SK-N-SH (cell line): ENCODE measurements at regions not wholly inside any gene's neighbourhood (a gene's known extent, or its start where the extent isn't known, plus 50 kb on each side); places are given as distances from the start of the nearest gene placed in this dataset.
"Not testable (repeated sequence)": the region's sequence is repeated elsewhere in the genome, so short reads cannot be mapped to it uniquely, and the experiment has no call there.

Experiments used
- CTCF ChIA-PET: fragments of 300-600, 350-600 bp; formaldehyde crosslinking; extraction: SDS; loops from one replicate; lab custom pipeline; 2021; lab: Yijun Ruan, JAX
- POLR2A ChIA-PET: fragments of 350-600 bp; sonication (Branson Sonifier 250); formaldehyde crosslinking; extraction: SDS; loops from one replicate; lab custom pipeline; 2020; ENCODE audit warnings: antibody characterized with exemption, inconsistent platforms; lab: Yijun Ruan, JAX
- DNase-seq: peaks from one replicate; pipeline ENCODE4 v3.0.0; 2012
- H2AFZ ChIP-seq: fragments of 200-600 bp; sonication (generic); 2 replicates; pipeline ENCODE4 v1.8.1; 2016; ENCODE audit warnings: antibody characterized with exemption, mild to moderate bottlenecking, low read depth
- H3F3A ChIP-seq: fragments of 200-600 bp; sonication (generic); replicated peaks from 2 replicates; pipeline ENCODE3; 2016; ENCODE audit warnings: antibody characterized with exemption, mild to moderate bottlenecking; ENCODE audit not compliant: insufficient read depth
- H3K27ac ChIP-seq, 2 experiments: fragments of 200-500 bp in 1 of 2; fragments of 200-600 bp in 1 of 2; sonication (Bioruptor generic) in 1 of 2; sonication (generic), shearing (Covaris generic) in 1 of 2; 2 replicates each; pipeline versions ENCODE4 v1.5.1 to v1.6.1; 2014 to 2016; ENCODE audit warnings: low read depth in 2 of 2, inconsistent platforms in 1 of 2, low read length in 1 of 2, mild to moderate bottlenecking in 1 of 2, mixed read lengths in 1 of 2
- H3K27me3 ChIP-seq: fragments of 200-600 bp; sonication (generic), shearing (Covaris generic); 2 replicates; pipeline ENCODE4 v1.6.1; 2016; ENCODE audit warnings: mixed run types; ENCODE audit not compliant: insufficient read depth
- H3K36me3 ChIP-seq, 2 experiments: fragments of 200-500 bp in 1 of 2; fragments of 200-600 bp in 1 of 2; sonication (Bioruptor generic) in 1 of 2; sonication (generic) in 1 of 2; replicated peaks in 1 of 2; 2 replicates each; pipeline versions ENCODE3 to v1.5.1; 2014 to 2016; ENCODE audit warnings: low read length in 1 of 2, mild to moderate bottlenecking in 1 of 2; ENCODE audit not compliant: insufficient read depth in 2 of 2, control insufficient read depth in 1 of 2
- H3K4me1 ChIP-seq, 2 experiments: fragments of 200-500 bp in 1 of 2; fragments of 200-600 bp in 1 of 2; sonication (Bioruptor generic) in 1 of 2; sonication (generic), shearing (Covaris generic) in 1 of 2; 2 replicates each; pipeline versions ENCODE4 v1.5.1 to v1.6.1; 2014 to 2016; ENCODE audit warnings: low read depth in 1 of 2, low read length in 1 of 2, mixed run types in 1 of 2; ENCODE audit not compliant: insufficient read depth in 2 of 2, control insufficient read depth in 1 of 2
- H3K4me2 ChIP-seq: fragments of 200-600 bp; sonication (generic), shearing (Covaris generic); 2 replicates; pipeline ENCODE4 v1.6.1; 2017; ENCODE audit warnings: mixed run types
- H3K4me3 ChIP-seq, 2 experiments: fragments of 200-500 bp in 1 of 2; fragments of 200-600 bp in 1 of 2; sonication (Bioruptor generic) in 1 of 2; sonication (generic), shearing (Covaris generic) in 1 of 2; 2 replicates each; pipeline versions ENCODE4 v1.5.1 to v1.8.1; 2014 to 2016; ENCODE audit warnings: low read depth in 2 of 2, inconsistent platforms in 1 of 2, low read length in 1 of 2, mild to moderate bottlenecking in 1 of 2, mixed read lengths in 1 of 2, moderate library complexity in 1 of 2
- H3K79me2 ChIP-seq: fragments of 200-600 bp; sonication (generic); 2 replicates; pipeline ENCODE4 v1.8.1; 2017; ENCODE audit warnings: mild to moderate bottlenecking; ENCODE audit not compliant: insufficient read depth
- H3K9ac ChIP-seq: fragments of 200-600 bp; sonication (generic); 2 replicates; pipeline ENCODE4 v1.6.1; 2017; ENCODE audit warnings: mixed run types
- H3K9me2 ChIP-seq: fragments of 200-600 bp; sonication (generic); 2 replicates; pipeline ENCODE4 v1.6.1; 2017; ENCODE audit warnings: mixed run types
- H3K9me3 ChIP-seq: fragments of 200-600 bp; sonication (generic); 2 replicates; pipeline ENCODE4 v1.6.1; 2017; ENCODE audit warnings: mixed run types, mild to moderate bottlenecking, moderate library complexity
- H4K20me1 ChIP-seq: fragments of 200-600 bp; sonication (generic); 2 replicates; pipeline ENCODE4 v1.6.1; 2017; ENCODE audit warnings: mild to moderate bottlenecking, mixed run types; ENCODE audit not compliant: insufficient read depth
- CHD2 ChIP-seq: fragments of 150-350 bp; IDR thresholded peaks from 2 replicates; pipeline ENCODE4 v1.6.1; 2018; ENCODE audit warnings: low read length; ENCODE audit not compliant: partially characterized antibody
- EZH2phosphoT487 ChIP-seq: fragments of 200-600 bp; sonication (generic); IDR thresholded peaks from 2 replicates; pipeline ENCODE4 v1.6.1; 2017; ENCODE audit warnings: low read depth, mixed run types, mild to moderate bottlenecking, antibody characterized with exemption, moderate library complexity, borderline replicate concordance
- FOXM1 ChIP-seq: IDR thresholded peaks from 2 replicates; pipeline ENCODE4 v1.4.0; 2012; ENCODE audit warnings: low read depth, mild to moderate bottlenecking
- MXI1 ChIP-seq: IDR thresholded peaks from 2 replicates; pipeline ENCODE4 v1.6.1; 2012; ENCODE audit warnings: mild to moderate bottlenecking, low read depth, low read length, improper control_type of control experiment
- RCOR1 ChIP-seq: fragments of 150-350 bp; IDR thresholded peaks from 2 replicates; pipeline ENCODE4 v1.6.1; 2017; ENCODE audit warnings: antibody characterized with exemption, low read length
- RFX5 ChIP-seq: IDR thresholded peaks from 2 replicates; pipeline ENCODE4 v1.6.1; 2012; ENCODE audit warnings: mild to moderate bottlenecking, improper control_type of control experiment, low read length
- USF1 ChIP-seq: IDR thresholded peaks from 2 replicates; pipeline ENCODE4 v1.4.0; 2012; ENCODE audit warnings: low read depth, borderline replicate concordance
- YY1 ChIP-seq: IDR thresholded peaks from 2 replicates; pipeline ENCODE4 v1.4.0; 2012; ENCODE audit warnings: low read depth, mild to moderate bottlenecking
- WGBS: methylation state at CpG from one replicate; pipeline ENCODE4 v1.1.6; 2017; ENCODE audit warnings: low lambda C conversion rate; 5-methylcytosine and 5-hydroxymethylcytosine counted together

DNA sequence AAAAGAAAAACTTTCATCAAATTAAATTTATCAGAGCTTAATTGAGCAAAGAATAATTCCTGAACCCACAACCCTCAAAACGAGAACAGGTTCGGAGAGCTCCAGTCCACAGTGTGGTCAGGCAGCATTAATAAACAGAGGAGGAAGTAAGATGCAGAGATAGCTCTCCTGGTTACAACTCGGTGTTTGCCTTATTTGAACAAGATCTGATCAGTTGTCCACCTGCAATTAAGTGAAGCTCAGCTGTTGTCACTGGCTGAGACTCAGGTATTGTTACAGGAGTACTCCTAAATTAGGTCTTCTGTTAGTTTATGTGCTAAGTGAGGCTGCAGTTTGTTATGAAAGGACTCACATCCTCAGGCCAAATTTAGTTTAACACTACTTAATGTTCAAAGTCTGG, 451.4 kb upstream of the PDE3A start (continued):
- no peak for TF ChIP-seq CHD2

- H3K9me3 ChIP-seq, H4K20me1 ChIP-seq, H3K9me2 ChIP-seq, H3K9ac ChIP-seq, H3K79me2 ChIP-seq, POLR2A ChIA-PET, H3K4me1 ChIP-seq, H3F3A ChIP-seq, DNase-seq, CTCF ChIA-PET, H3K27ac ChIP-seq, H3K4me3 ChIP-seq, H3K4me2 ChIP-seq, H3K36me3 ChIP-seq, H3K27me3 ChIP-seq, H2AFZ ChIP-seq: not testable (repeated sequence)
- 82% methylated on average over 2 of the region's 2 CpGs for WGBS
Measured at GRCh38 chr12:19921716-19922115, 446.6 kb upstream of the PDE3A start.

DNA sequence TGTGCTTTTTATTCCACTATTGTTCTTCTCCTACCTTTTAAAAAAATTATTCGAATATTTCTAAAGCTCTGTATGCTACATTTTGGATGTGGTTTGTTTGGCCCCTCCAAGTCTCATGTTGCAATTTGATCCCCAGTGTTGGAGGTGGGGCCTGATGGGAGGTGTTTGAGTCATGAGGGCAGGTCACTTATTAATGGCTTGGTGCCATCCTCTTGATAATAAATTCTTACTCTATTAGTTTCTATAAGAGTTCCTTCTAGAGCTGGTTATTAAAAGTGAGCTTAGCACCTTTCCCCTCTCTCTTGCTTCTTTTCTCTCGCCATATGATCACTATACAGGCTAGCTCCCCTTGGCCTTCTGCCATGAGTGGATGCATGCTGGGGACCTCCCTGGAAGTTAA, 445.6 kb upstream of the PDE3A start:
- no peak for DNase-seq
- TF ChIP-seq EZH2phosphoT487: no peak
- no peak for TF ChIP-seq RCOR1
- no peak for TF ChIP-seq YY1
- TF ChIP-seq MXI1: no peak
- no peak for TF ChIP-seq USF1
- no peak for TF ChIP-seq FOXM1
- no peaks in the 10 kb centered on the region for H3K4me1 ChIP-seq
- no peak overlapping the region for H2AFZ ChIP-seq
- POLR2A ChIA-PET: no interaction called here
- no peak overlapping the region for H3K4me3 ChIP-seq
- H4K20me1 ChIP-seq: no peaks in the 10 kb centered on the region
- CTCF ChIA-PET: no interaction called here
- no peak overlapping the region for H3K9ac ChIP-seq
- no peak overlapping the region for H3K4me2 ChIP-seq
- no peak overlapping the region for H3K27ac ChIP-seq
- no peaks in the 10 kb centered on the region for H3K79me2 ChIP-seq
- WGBS: 74% methylated on average over 2 of the region's 2 CpGs
- no peaks in the 10 kb centered on the region; the same call in 1 of the 2 replicates for H3K9me3 ChIP-seq
- no peaks in the 10 kb centered on the region for H3K27me3 ChIP-seq
- no peaks in the 10 kb centered on the region for H3F3A ChIP-seq
- no peaks in the 10 kb centered on the region for H3K36me3 ChIP-seq
- H3K9me2 ChIP-seq: no peaks in the 10 kb centered on the region

DNA sequence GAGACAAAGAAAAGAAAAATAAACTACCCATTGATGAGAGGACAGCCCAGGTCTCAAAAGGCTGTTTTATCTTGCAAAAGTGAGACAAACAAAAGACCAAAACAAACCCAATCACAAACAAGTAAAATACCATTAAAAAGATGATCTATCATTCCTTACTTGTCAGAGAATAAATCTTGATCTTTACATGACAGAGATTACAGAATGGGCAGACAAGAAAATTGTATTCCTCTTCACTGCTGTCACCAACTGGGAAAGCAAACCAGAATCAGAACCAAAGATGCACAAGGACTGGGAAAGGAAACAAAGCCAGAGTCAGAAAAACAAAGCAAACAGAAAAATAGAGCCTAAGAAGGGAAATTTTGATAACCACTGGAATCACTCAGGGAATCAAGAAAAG, 444.0 kb upstream of the PDE3A start:
- Histone ChIP-seq H3K27ac (no peak overlapping the region), H3K36me3 (no peaks in the 10 kb centered on the region), H3K9me2 (no peaks in the 10 kb centered on the region), H3K9ac (no peak overlapping the region), H3K27me3 (no peaks in the 10 kb centered on the region), H3F3A (no peaks in the 10 kb centered on the region), H2AFZ (no peak overlapping the region), H3K4me2 (no peak overlapping the region), H3K9me3 (no peaks in the 10 kb centered on the region; the same call in 1 of the 2 replicates), H3K79me2 (no peaks in the 10 kb centered on the region), H3K4me3 (no peak overlapping the region), H4K20me1 (no peaks in the 10 kb centered on the region), H3K4me1 (no peaks in the 10 kb centered on the region)
- ChIA-PET POLR2A (no interaction called here), CTCF (no interaction called here)
- no peak for DNase-seq
- no peak for TF ChIP-seq RFX5
